CD4-positive, alpha-beta T cell (primary cell): ENCODE measurements at regions not wholly inside any gene's neighbourhood (a gene's known extent, or its start where the extent isn't known, plus 50 kb on each side); places are given as distances from the start of the nearest gene placed in this dataset.

ENCODE experiments used
- ATAC-seq: fragments of 200-7000 bp; cut with Tn5 transposase; one replicate; pipeline ENCODE4 v1.10.0; 2022; ENCODE audit warnings: mild to moderate bottlenecking; ENCODE audit not compliant: poor library complexity
- CTCF ChIA-PET: fragments of 350-600 bp; sonication (Branson Sonifier 250); formaldehyde crosslinking; loops from one replicate; lab custom pipeline; 2021; ENCODE audit warnings: antibody characterized with exemption, inconsistent platforms; lab: Charles Lee
- POLR2A ChIA-PET: fragments of 350-600 bp; sonication (Branson Sonifier 250); formaldehyde crosslinking; loops from one replicate; lab custom pipeline; 2021; ENCODE audit warnings: antibody characterized with exemption, inconsistent platforms; lab: Charles Lee
- DNase-seq, 14 experiments: peaks; one replicate each; pipeline ENCODE4 v3.0.0-alpha.2; 2013 to 2020; ENCODE audit warnings: mixed read lengths in 2 of 14
- H3K27ac ChIP-seq, 2 donors: one replicate each; pipeline versions ENCODE4 v1.5.1 to v1.7.0; 2013; ENCODE audit warnings: low read length in 2 of 2, low read depth in 1 of 2, mild to moderate bottlenecking in 1 of 2
- H3K27me3 ChIP-seq, 2 experiments: 1 replicate in 1 of 2; 2 replicates in 1 of 2; pipeline versions ENCODE4 v1.6.1 to v1.7.0; 2013; ENCODE audit warnings: low read length in 2 of 2, control low read depth in 1 of 2, mild to moderate bottlenecking in 1 of 2, moderate library complexity in 1 of 2; ENCODE audit not compliant: insufficient read depth in 2 of 2, control insufficient read depth in 1 of 2
- H3K36me3 ChIP-seq: one replicate; pipeline ENCODE4 v1.6.1; 2013; ENCODE audit warnings: low read length, control low read depth; ENCODE audit not compliant: insufficient read depth
- H3K4me1 ChIP-seq: one replicate; pipeline ENCODE4 v1.6.1; 2013; ENCODE audit warnings: low read length, control low read depth; ENCODE audit not compliant: insufficient read depth
- H3K4me3 ChIP-seq: one replicate; pipeline ENCODE4 v1.5.1; 2013; ENCODE audit warnings: mild to moderate bottlenecking, low read length, moderate library complexity
- H3K9me3 ChIP-seq, 2 experiments: 1 replicate in 1 of 2; 2 replicates in 1 of 2; pipeline versions ENCODE4 v1.6.1 to v1.7.0; 2013; ENCODE audit warnings: low read length in 2 of 2, mild to moderate bottlenecking in 2 of 2, control low read depth in 1 of 2, moderate library complexity in 1 of 2; ENCODE audit not compliant: control insufficient read depth in 1 of 2, insufficient read depth in 1 of 2
- H3K27ac Mint-ChIP-seq: one replicate; pipeline ENCODE4 v1.8.0; 2020; ENCODE audit warnings: mixed read lengths
- H3K27me3 Mint-ChIP-seq: one replicate; pipeline ENCODE4 v1.8.0; 2021; ENCODE audit warnings: mixed read lengths
- H3K36me3 Mint-ChIP-seq: one replicate; pipeline ENCODE4 v1.8.0; 2021; ENCODE audit warnings: low read depth, mixed read lengths
- H3K4me1 Mint-ChIP-seq: one replicate; pipeline ENCODE4 v1.8.0; 2021; ENCODE audit warnings: low read depth, mixed read lengths
- H3K4me3 Mint-ChIP-seq: one replicate; pipeline ENCODE4 v1.8.0; 2020; ENCODE audit warnings: mild to moderate bottlenecking, mixed read lengths
- H3K9me3 Mint-ChIP-seq: one replicate; pipeline ENCODE4 v1.8.0; 2020; ENCODE audit warnings: mixed read lengths
- CTCF ChIP-seq: fragments of 200-600 bp; IDR thresholded peaks from one replicate; pipeline ENCODE4 v1.8.0; 2022; ENCODE audit warnings: antibody characterized with exemption, mild to moderate bottlenecking
- intact Hi-C, 2 experiments: fragments of 100-400 bp; cut with DNase I in 1 of 2; cut with micrococcal nuclease in 1 of 2; formaldehyde crosslinking; loops; one replicate each; pipeline versions ENCODE4 v1.15.1 to v1.9.0; 2023 to 2025; cut with DNase I, micrococcal nuclease

- no peak overlapping the region for H3K4me3 Mint-ChIP-seq
- POLR2A ChIA-PET: no interaction called here
- DNase-seq: no peak
Observed at GRCh38 chr11:123292647-123293046, 97.6 kb upstream of the CLMP start.

GRCh38 chr11:123291201-123291869, 96.3 kb upstream of the CLMP start:
- H3K4me1 Mint-ChIP-seq: no peaks in the 10 kb centered on the region
- no peak for TF ChIP-seq CTCF
- no peak overlapping the region for H3K27ac ChIP-seq
- H3K36me3 Mint-ChIP-seq: no peaks in the 10 kb centered on the region
- CTCF ChIA-PET: no interaction called here
- no peak overlapping the region for H3K27ac Mint-ChIP-seq
- no peaks in the 10 kb centered on the region for H3K4me1 ChIP-seq
- intact Hi-C loops: no loop called here
- no peaks in the 10 kb centered on the region for H3K27me3 ChIP-seq
- POLR2A ChIA-PET: no interaction called here
- peaks cover 0 to 3% of the 10 kb centered on the region in 2 experiments for H3K9me3 ChIP-seq
- no peaks in the 10 kb centered on the region for H3K27me3 Mint-ChIP-seq
- DNase-seq (no peak), ATAC-seq (no peak)
- H3K4me3 ChIP-seq: no peak overlapping the region
- H3K36me3 ChIP-seq: no peaks in the 10 kb centered on the region
- H3K9me3 Mint-ChIP-seq: peaks cover 3% of the 10 kb centered on the region
- H3K4me3 Mint-ChIP-seq: no peak overlapping the region

More at GRCh38 chr11:123292647-123293046, 97.6 kb upstream of the CLMP start:
- H3K27me3 Mint-ChIP-seq: no peaks in the 10 kb centered on the region
- intact Hi-C loops: no loop called here
- Histone ChIP-seq H3K27me3 (no peaks in the 10 kb centered on the region), H3K36me3 (no peaks in the 10 kb centered on the region), H3K4me1 (no peaks in the 10 kb centered on the region), H3K9me3 (peaks cover 0 to 3% of the 10 kb centered on the region in 2 experiments), H3K4me3 (no peak overlapping the region), H3K27ac (no peak overlapping the region)
- no peak overlapping the region for H3K27ac Mint-ChIP-seq
- H3K4me1 Mint-ChIP-seq: no peaks in the 10 kb centered on the region
- H3K36me3 Mint-ChIP-seq: no peaks in the 10 kb centered on the region
- TF ChIP-seq CTCF: no peak
- no peaks in the 10 kb centered on the region for H3K9me3 Mint-ChIP-seq
- CTCF ChIA-PET: no interaction called here
- ATAC-seq: no peak

DNA sequence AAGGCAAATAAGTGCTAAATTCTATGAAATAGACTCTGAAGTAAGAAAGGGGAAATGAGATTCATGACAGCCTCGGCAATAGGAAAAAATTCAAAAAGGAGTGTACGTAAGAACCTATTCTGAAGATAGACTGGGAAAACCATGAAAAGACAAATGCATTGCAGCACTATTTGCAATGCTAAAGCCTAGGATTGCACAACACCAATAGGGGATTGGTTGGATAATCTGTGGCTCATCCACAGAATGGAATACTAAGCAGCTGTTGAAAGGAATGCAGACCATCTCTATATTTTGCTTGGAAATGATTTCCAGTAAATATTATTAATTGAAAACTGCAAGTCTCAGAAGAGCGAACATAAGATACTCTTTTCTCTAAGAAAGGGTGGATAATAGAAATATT, 91.7 kb upstream of the CLMP start:
- Histone ChIP-seq H3K9me3 (peaks cover 0 to 3% of the 10 kb centered on the region in 2 experiments), H3K4me1 (no peaks in the 10 kb centered on the region), H3K36me3 (no peaks in the 10 kb centered on the region), H3K27me3 (peaks cover 0 to 4% of the 10 kb centered on the region in 2 experiments), H3K4me3 (no peak overlapping the region), H3K27ac (no peak overlapping the region)
- ATAC-seq (no peak), DNase-seq (no peak)
- no peak for TF ChIP-seq CTCF
- H3K36me3 Mint-ChIP-seq: no peaks in the 10 kb centered on the region
- ChIA-PET CTCF (no interaction called here), POLR2A (no interaction called here)
- peaks cover 10% of the 10 kb centered on the region for H3K27me3 Mint-ChIP-seq
- H3K4me3 Mint-ChIP-seq: no peak overlapping the region
- intact Hi-C loops: no loop called here
- H3K9me3 Mint-ChIP-seq: peaks cover 3% of the 10 kb centered on the region
- no peak overlapping the region for H3K27ac Mint-ChIP-seq
- no peaks in the 10 kb centered on the region for H3K4me1 Mint-ChIP-seq
